ENCODE measurements at regions not wholly inside any gene's neighbourhood (a gene's known extent, or its start where the extent isn't known, plus 50 kb on each side); places are given as distances from the start of the nearest gene placed in this dataset.

DNA sequence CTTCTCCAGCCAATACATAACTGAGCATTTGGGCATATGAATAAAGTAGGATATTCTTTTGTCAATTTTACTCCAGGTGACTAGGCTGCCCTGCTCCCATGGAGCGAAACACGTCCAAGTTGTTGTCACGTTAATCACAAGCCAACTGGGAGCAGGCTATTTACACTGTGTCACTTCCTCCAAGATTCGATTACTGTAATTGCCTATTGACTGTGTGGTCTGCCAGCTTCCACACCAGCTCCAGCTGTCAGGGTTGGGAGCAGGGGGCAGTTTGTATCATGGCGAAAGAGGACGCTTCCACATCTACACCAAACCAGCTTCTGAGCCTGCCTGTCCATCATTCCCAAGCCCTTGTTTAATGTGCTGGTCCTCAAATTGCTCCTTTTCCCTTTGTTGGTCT lies 89.2 kb upstream of the RORA start:
- intact Hi-C loops (cut with micrococcal nuclease) (no loop called here), in situ Hi-C loops (cut with MboI) (no loop called here)
- no peak for FAIRE-seq
- H3K36me3 ChIP-seq (ENCODE audit: control insufficient read depth, insufficient read depth, low read length) = no peaks in the 10 kb centered on the region
- ChIA-PET CTCF (ENCODE audit: low intra/inter-chr PET ratio) (no interaction called here), POLR2A (interaction anchor here (0.8 kb wide), 1 partner anchor 428 kb away, joined by 3 read pairs; no protein-coding TSS in a partner anchor)
- H2AFZ ChIP-seq (ENCODE audit: low read depth, low read length) = no peak overlapping the region
- H3K9me1 ChIP-seq (ENCODE audit: control insufficient read depth, insufficient read depth, low read length) = no peaks in the 10 kb centered on the region
- H3K79me2 ChIP-seq (ENCODE audit: control insufficient read depth, insufficient read depth, low read length) = no peaks in the 10 kb centered on the region
- no peak overlapping the region for H3K9ac ChIP-seq (ENCODE audit: insufficient read depth in 1 of 2, low read depth in 2 of 2, low read length in 2 of 2)
- no peak overlapping the region for H3K27ac ChIP-seq (ENCODE audit: extremely low read depth, low read depth, low read length)
- H3K4me2 ChIP-seq (ENCODE audit: insufficient read depth, low read length) = no peak overlapping the region
- BruUV-seq (replicated peaks) = no TSS peak
- H3K27me3 ChIP-seq (ENCODE audit: control insufficient read depth in 2 of 2, insufficient read depth in 2 of 2, low read length in 2 of 2) = no peaks in the 10 kb centered on the region
- H4K20me1 ChIP-seq (replicated peaks; ENCODE audit: control insufficient read depth, insufficient read depth, low read length) = no peaks in the 10 kb centered on the region
- no peak for ATAC-seq
- DNase-seq (ENCODE audit: extremely low read depth in 1 of 4, low spot score in 3 of 4) = no peak
- WGBS (ENCODE audit: insufficient coverage, low coverage, missing lambda C conversion rate) = 0% methylated on average over 6 of the region's 6 CpGs
- H3K9me3 ChIP-seq (replicated peaks; ENCODE audit: control insufficient read depth, insufficient read depth, low read depth, low read length) = no peaks in the 10 kb centered on the region
- no peak overlapping the region for H3K4me3 ChIP-seq
- H3K4me1 ChIP-seq (replicated peaks in 1 of 2; ENCODE audit: control insufficient read depth in 2 of 2, insufficient read depth in 2 of 2, low read length in 2 of 2) = no peaks in the 10 kb centered on the region
- TF ChIP-seq ZNF239 (CRISPR knock-in tag; IDR thresholded peaks at IDR 0.05) (no peak), ZNF3 (CRISPR knock-in tag; IDR thresholded peaks at IDR 0.05) (no peak), ZZZ3 (IDR thresholded peaks at IDR 0.05) (no peak), ESRRA (IDR thresholded peaks at IDR 0.05; ENCODE audit: borderline replicate concordance, low read depth) (no peak), ZNF644 (tag; IDR thresholded peaks at IDR 0.05; ENCODE audit: low read depth) (no peak), U2AF1 (optimal IDR thresholded peaks at IDR 0.05; ENCODE audit: low read depth, low read length) (no peak), SMARCA4 (IDR thresholded peaks at IDR 0.05) (no peak), NR2C2 (CRISPR knock-in tag; IDR thresholded peaks at IDR 0.05) (no peak), NR2C2 (tag; IDR thresholded peaks at IDR 0.05) (no peak)
- TF ChIP-seq, protein P1, sequence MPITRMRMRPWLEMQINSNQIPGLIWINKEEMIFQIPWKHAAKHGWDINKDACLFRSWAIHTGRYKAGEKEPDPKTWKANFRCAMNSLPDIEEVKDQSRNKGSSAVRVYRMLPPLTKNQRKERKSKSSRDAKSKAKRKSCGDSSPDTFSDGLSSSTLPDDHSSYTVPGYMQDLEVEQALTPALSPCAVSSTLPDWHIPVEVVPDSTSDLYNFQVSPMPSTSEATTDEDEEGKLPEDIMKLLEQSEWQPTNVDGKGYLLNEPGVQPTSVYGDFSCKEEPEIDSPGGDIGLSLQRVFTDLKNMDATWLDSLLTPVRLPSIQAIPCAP (CRISPR knock-in tag; IDR thresholded peaks at IDR 0.05; ENCODE audit: borderline replicate concordance) = no peak
- TF ChIP-seq, protein P2, sequence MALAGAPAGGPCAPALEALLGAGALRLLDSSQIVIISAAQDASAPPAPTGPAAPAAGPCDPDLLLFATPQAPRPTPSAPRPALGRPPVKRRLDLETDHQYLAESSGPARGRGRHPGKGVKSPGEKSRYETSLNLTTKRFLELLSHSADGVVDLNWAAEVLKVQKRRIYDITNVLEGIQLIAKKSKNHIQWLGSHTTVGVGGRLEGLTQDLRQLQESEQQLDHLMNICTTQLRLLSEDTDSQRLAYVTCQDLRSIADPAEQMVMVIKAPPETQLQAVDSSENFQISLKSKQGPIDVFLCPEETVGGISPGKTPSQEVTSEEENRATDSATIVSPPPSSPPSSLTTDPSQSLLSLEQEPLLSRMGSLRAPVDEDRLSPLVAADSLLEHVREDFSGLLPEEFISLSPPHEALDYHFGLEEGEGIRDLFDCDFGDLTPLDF (CRISPR knock-in tag; IDR thresholded peaks at IDR 0.05) = no peak
- TF ChIP-seq, protein P3, sequence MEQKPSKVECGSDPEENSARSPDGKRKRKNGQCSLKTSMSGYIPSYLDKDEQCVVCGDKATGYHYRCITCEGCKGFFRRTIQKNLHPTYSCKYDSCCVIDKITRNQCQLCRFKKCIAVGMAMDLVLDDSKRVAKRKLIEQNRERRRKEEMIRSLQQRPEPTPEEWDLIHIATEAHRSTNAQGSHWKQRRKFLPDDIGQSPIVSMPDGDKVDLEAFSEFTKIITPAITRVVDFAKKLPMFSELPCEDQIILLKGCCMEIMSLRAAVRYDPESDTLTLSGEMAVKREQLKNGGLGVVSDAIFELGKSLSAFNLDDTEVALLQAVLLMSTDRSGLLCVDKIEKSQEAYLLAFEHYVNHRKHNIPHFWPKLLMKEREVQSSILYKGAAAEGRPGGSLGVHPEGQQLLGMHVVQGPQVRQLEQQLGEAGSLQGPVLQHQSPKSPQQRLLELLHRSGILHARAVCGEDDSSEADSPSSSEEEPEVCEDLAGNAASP (IDR thresholded peaks at IDR 0.05) = no peak
- TF ChIP-seq, protein P4, sequence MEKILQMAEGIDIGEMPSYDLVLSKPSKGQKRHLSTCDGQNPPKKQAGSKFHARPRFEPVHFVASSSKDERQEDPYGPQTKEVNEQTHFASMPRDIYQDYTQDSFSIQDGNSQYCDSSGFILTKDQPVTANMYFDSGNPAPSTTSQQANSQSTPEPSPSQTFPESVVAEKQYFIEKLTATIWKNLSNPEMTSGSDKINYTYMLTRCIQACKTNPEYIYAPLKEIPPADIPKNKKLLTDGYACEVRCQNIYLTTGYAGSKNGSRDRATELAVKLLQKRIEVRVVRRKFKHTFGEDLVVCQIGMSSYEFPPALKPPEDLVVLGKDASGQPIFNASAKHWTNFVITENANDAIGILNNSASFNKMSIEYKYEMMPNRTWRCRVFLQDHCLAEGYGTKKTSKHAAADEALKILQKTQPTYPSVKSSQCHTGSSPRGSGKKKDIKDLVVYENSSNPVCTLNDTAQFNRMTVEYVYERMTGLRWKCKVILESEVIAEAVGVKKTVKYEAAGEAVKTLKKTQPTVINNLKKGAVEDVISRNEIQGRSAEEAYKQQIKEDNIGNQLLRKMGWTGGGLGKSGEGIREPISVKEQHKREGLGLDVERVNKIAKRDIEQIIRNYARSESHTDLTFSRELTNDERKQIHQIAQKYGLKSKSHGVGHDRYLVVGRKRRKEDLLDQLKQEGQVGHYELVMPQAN (IDR thresholded peaks at IDR 0.05; ENCODE audit: borderline replicate concordance) = no peak

Measured in K562 (cell line).